ENCODE measurements at regions not wholly inside any gene's neighbourhood (a gene's known extent, or its start where the extent isn't known, plus 50 kb on each side); places are given as distances from the start of the nearest gene placed in this dataset.
"Not testable (repeated sequence)": the region's sequence is repeated elsewhere in the genome, so short reads cannot be mapped to it uniquely, and the experiment has no call there.

GRCh38 chr4:63105839-63106238, 1303.4 kb downstream of the TECRL start:
- TF ChIP-seq CTCF (IDR thresholded peaks at IDR 0.05; ENCODE audit: low read depth, low read length, missing control alignments) = no peak
- DNase-seq (ENCODE audit: low read depth) = no peak
- H3K4me3 ChIP-seq (ENCODE audit: low read depth, low read length) = no peak overlapping the region

GRCh38 chr4:63090641-63091040, 1318.6 kb downstream of the TECRL start:
- no peak for DNase-seq (ENCODE audit: low read depth)
- H3K4me3 ChIP-seq (ENCODE audit: low read depth, low read length) = no peak overlapping the region
- no peak for TF ChIP-seq CTCF (IDR thresholded peaks at IDR 0.05; ENCODE audit: low read depth, low read length, missing control alignments)

GRCh38 chr4:63085091-63085490, 1324.2 kb downstream of the TECRL start:
- TF ChIP-seq CTCF (IDR thresholded peaks at IDR 0.05; ENCODE audit: low read depth, low read length, missing control alignments) = no peak
- DNase-seq (ENCODE audit: low read depth) = no peak
- no peak overlapping the region for H3K4me3 ChIP-seq (ENCODE audit: low read depth, low read length)

GRCh38 chr4:63080934-63081333, 1328.3 kb downstream of the TECRL start:
- no peak for TF ChIP-seq CTCF (IDR thresholded peaks at IDR 0.05; ENCODE audit: low read depth, low read length, missing control alignments)
- H3K4me3 ChIP-seq (ENCODE audit: low read depth, low read length) = no peak overlapping the region
- no peak for DNase-seq (ENCODE audit: low read depth)

GRCh38 chr4:63063760-63064159, 1345.5 kb downstream of the TECRL start:
- H3K4me3 ChIP-seq (ENCODE audit: low read depth, low read length) = no peak overlapping the region
- no peak for TF ChIP-seq CTCF (IDR thresholded peaks at IDR 0.05; ENCODE audit: low read depth, low read length, missing control alignments)
- DNase-seq (ENCODE audit: low read depth) = no peak

GRCh38 chr4:63062891-63063290, 1346.4 kb downstream of the TECRL start:
- DNase-seq (ENCODE audit: low read depth); H3K4me3 ChIP-seq (ENCODE audit: low read depth, low read length): not testable (repeated sequence)

GRCh38 chr4:63049726-63050125, 1359.5 kb downstream of the TECRL start:
- DNase-seq (ENCODE audit: low read depth) = no peak
- TF ChIP-seq CTCF (IDR thresholded peaks at IDR 0.05; ENCODE audit: low read depth, low read length, missing control alignments) = no peak
- no peak overlapping the region for H3K4me3 ChIP-seq (ENCODE audit: low read depth, low read length)

- H3K4me3 ChIP-seq (ENCODE audit: low read depth, low read length) = no peak overlapping the region
- TF ChIP-seq CTCF (IDR thresholded peaks at IDR 0.05; ENCODE audit: low read depth, low read length, missing control alignments) = no peak
- no peak for DNase-seq (ENCODE audit: low read depth)
Measured at GRCh38 chr4:63049278-63049677, 1360.0 kb downstream of the TECRL start.

Measured in GM12864 (cell line).